CD4-positive, CD25-positive, alpha-beta regulatory T cell (primary cell): ENCODE measurements at regions not wholly inside any gene's neighbourhood (a gene's known extent, or its start where the extent isn't known, plus 50 kb on each side); places are given as distances from the start of the nearest gene placed in this dataset.
A peak's percentile ranks its signal among the peaks of the same experiment; 100 is the strongest.
"Not testable (repeated sequence)": the region's sequence is repeated elsewhere in the genome, so short reads cannot be mapped to it uniquely, and the experiment has no call there.

Experiments used
- ATAC-seq, 2 donors: fragments of 150-1000 bp; cut with Tn5 transposase; one replicate each; pipeline ENCODE4 v1.10.0; 2021; ENCODE audit warnings: low read depth in 2 of 2, moderate number of reproducible peaks in 2 of 2, moderate library complexity in 1 of 2
- DNase-seq, 3 donors: peaks; one replicate each; pipeline versions ENCODE4 v3.0.0 to v3.0.0-alpha.2; 2012 to 2022; ENCODE audit warnings: mixed read lengths in 1 of 3
- H3K27ac ChIP-seq: one replicate; pipeline ENCODE4 v1.7.0; 2013; ENCODE audit warnings: mild to moderate bottlenecking, low read length; ENCODE audit not compliant: insufficient read depth, poor library complexity, severe bottlenecking
- H3K27me3 ChIP-seq: one replicate; pipeline ENCODE4 v1.7.0; 2013; ENCODE audit warnings: low read length; ENCODE audit not compliant: control insufficient read depth, insufficient read depth
- H3K36me3 ChIP-seq: one replicate; pipeline ENCODE4 v1.7.0; 2013; ENCODE audit warnings: mild to moderate bottlenecking, low read length, moderate library complexity; ENCODE audit not compliant: control insufficient read depth, insufficient read depth
- H3K4me1 ChIP-seq: 2 replicates; pipeline ENCODE4 v1.7.0; 2013; ENCODE audit warnings: mild to moderate bottlenecking, low read length; ENCODE audit not compliant: insufficient read depth, control insufficient read depth, poor library complexity, severe bottlenecking
- H3K4me3 ChIP-seq: one replicate; pipeline ENCODE4 v1.7.0; 2013; ENCODE audit warnings: low read depth, mild to moderate bottlenecking, low read length, moderate library complexity
- H3K9me3 ChIP-seq, 2 experiments: 1 replicate in 1 of 2; 2 replicates in 1 of 2; pipeline ENCODE4 v1.7.0; 2013; ENCODE audit warnings: low read length in 2 of 2, mild to moderate bottlenecking in 1 of 2, moderate library complexity in 1 of 2; ENCODE audit not compliant: control insufficient read depth in 2 of 2
- H3K27ac Mint-ChIP-seq, 3 donors: one replicate each; pipeline ENCODE4 v1.8.0; 2020 to 2022; ENCODE audit warnings: mild to moderate bottlenecking in 3 of 3, mixed read lengths in 3 of 3, moderate library complexity in 2 of 3
- H3K27me3 Mint-ChIP-seq: one replicate; pipeline ENCODE4 v1.8.0; 2022; ENCODE audit warnings: mild to moderate bottlenecking, mixed read lengths
- H3K36me3 Mint-ChIP-seq: one replicate; pipeline ENCODE4 v1.8.0; 2020; ENCODE audit warnings: mixed read lengths
- H3K4me1 Mint-ChIP-seq, 4 donors: one replicate each; pipeline ENCODE4 v1.8.0; 2020 to 2022; ENCODE audit warnings: mixed read lengths in 4 of 4, mild to moderate bottlenecking in 1 of 4
- H3K4me3 Mint-ChIP-seq, 4 donors: one replicate each; pipeline ENCODE4 v1.8.0; 2020 to 2022; ENCODE audit warnings: mild to moderate bottlenecking in 4 of 4, mixed read lengths in 4 of 4, moderate library complexity in 3 of 4
- H3K9me3 Mint-ChIP-seq, 7 donors: one replicate each; pipeline ENCODE4 v1.8.0; 2020 to 2022; ENCODE audit warnings: mixed read lengths in 7 of 7, mild to moderate bottlenecking in 3 of 7, moderate library complexity in 2 of 7

DNA sequence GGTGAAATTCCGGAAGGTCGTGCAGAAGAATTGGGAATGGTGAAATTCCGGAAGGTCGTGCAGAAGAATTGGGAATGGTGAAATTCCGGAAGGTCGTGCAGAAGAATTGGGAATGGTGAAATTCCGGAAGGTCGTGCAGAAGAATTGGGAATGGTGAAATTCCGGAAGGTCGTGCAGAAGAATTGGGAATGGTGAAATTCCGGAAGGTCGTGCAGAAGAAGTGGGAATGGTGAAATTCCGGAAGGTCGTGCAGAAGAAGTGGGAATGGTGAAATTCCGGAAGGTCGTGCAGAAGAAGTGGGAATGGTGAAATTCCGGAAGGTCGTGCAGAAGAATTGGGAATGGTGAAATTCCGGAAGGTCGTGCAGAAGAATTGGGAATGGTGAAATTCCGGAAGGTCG lies 154.4 kb downstream of the C16orf95 start:
- not testable (repeated sequence) for H3K4me1 ChIP-seq, DNase-seq, H3K36me3 Mint-ChIP-seq, H3K4me3 Mint-ChIP-seq, H3K4me1 Mint-ChIP-seq, H3K9me3 Mint-ChIP-seq, ATAC-seq, H3K27me3 Mint-ChIP-seq, H3K36me3 ChIP-seq, H3K27ac ChIP-seq, H3K9me3 ChIP-seq, H3K27me3 ChIP-seq, H3K4me3 ChIP-seq
- peak overlapping the region in 1 of 3 donors; percentile 41 for H3K27ac Mint-ChIP-seq

- DNase-seq: peak in 1 of 3 donors; percentile 29
- Mint-ChIP-seq H3K4me1 (peaks cover 0 to 5% (median 1%) of the 10 kb centered on the region in 4 donors), H3K4me3 (no peak overlapping the region), H3K27ac (no peak overlapping the region), H3K27me3 (peaks cover 7% of the 10 kb centered on the region), H3K9me3 (peaks cover 0 to 8% (median 5%) of the 10 kb centered on the region in 7 donors), H3K36me3 (no peaks in the 10 kb centered on the region)
- no peaks in the 10 kb centered on the region for H3K36me3 ChIP-seq
- ATAC-seq: no peak
- no peaks in the 10 kb centered on the region for H3K4me1 ChIP-seq
- H3K9me3 ChIP-seq: no peaks in the 10 kb centered on the region
- no peak overlapping the region for H3K27ac ChIP-seq
- H3K4me3 ChIP-seq: no peak overlapping the region
- H3K27me3 ChIP-seq: no peaks in the 10 kb centered on the region
These were observed 153.6 kb downstream of the C16orf95 start for GRCh38 chr16:87163637-87164036.

- ATAC-seq (no peak), DNase-seq (no peak)
- Mint-ChIP-seq H3K27ac (no peak overlapping the region), H3K36me3 (no peaks in the 10 kb centered on the region), H3K9me3 (peaks cover 0 to 8% (median 5%) of the 10 kb centered on the region in 7 donors), H3K27me3 (peaks cover 7% of the 10 kb centered on the region), H3K4me3 (no peak overlapping the region), H3K4me1 (peaks cover 0 to 5% (median 1%) of the 10 kb centered on the region in 4 donors)
- no peaks in the 10 kb centered on the region for H3K9me3 ChIP-seq
- no peaks in the 10 kb centered on the region for H3K4me1 ChIP-seq
- no peak overlapping the region for H3K4me3 ChIP-seq
- no peaks in the 10 kb centered on the region for H3K36me3 ChIP-seq
- H3K27ac ChIP-seq: no peak overlapping the region
- no peaks in the 10 kb centered on the region for H3K27me3 ChIP-seq
These were observed 152.0 kb downstream of the C16orf95 start for GRCh38 chr16:87165151-87165550.

DNA sequence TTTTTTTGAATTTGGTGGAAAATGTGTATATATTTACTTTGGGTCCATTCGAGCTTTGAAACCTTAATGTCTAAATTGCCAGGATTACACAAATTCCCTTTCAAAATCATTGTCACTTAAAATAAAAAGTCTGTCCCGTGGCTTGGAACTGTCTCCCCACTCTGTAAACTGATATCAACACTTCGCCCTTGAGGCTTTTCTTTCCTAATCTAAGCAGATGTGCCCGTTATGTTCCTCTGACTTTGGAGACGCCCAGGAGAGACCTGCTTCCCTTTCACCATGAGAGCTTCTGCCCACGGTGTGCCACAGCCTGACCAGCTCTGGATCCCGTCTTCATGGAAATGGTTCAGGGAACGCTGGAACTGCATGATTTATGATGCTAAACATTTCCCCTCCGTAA lies 151.3 kb downstream of the C16orf95 start:
- Mint-ChIP-seq H3K27me3 (peaks cover 7% of the 10 kb centered on the region), H3K4me1 (peaks cover 0 to 5% (median 1%) of the 10 kb centered on the region in 4 donors), H3K27ac (no peak overlapping the region), H3K9me3 (peaks cover 1 to 8% (median 5%) of the 10 kb centered on the region in 7 donors), H3K36me3 (no peaks in the 10 kb centered on the region), H3K4me3 (no peak overlapping the region)
- H3K9me3 ChIP-seq: no peaks in the 10 kb centered on the region
- DNase-seq (no peak), ATAC-seq (no peak)
- no peaks in the 10 kb centered on the region for H3K4me1 ChIP-seq
- no peak overlapping the region for H3K27ac ChIP-seq
- no peaks in the 10 kb centered on the region for H3K36me3 ChIP-seq
- no peaks in the 10 kb centered on the region for H3K27me3 ChIP-seq
- H3K4me3 ChIP-seq: no peak overlapping the region

DNA sequence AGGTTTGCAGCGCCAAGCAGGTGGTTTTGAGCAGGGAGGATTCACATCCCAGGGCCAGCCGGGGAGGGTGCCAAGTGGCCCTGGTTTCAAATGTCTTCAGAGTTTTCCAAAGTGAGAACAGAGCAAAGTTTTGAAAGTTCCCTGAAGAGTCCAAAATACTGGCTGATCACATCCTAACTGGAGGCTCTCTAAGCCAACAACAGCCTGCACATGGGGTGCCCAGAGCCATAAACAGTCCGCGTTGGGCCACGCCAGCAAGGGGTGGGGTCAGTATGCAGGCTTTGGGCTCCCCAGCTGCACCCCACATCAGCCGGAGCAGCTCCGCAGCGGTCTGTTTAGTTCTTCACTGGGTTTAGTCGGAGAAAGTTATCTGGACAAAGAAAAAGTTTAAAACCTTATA lies 150.9 kb downstream of the C16orf95 start:
- Histone ChIP-seq H3K27me3 (no peaks in the 10 kb centered on the region), H3K36me3 (no peaks in the 10 kb centered on the region), H3K4me1 (no peaks in the 10 kb centered on the region), H3K4me3 (no peak overlapping the region), H3K9me3 (no peaks in the 10 kb centered on the region), H3K27ac (no peak overlapping the region)
- ATAC-seq (no peak), DNase-seq (no peak)
- Mint-ChIP-seq H3K36me3 (no peaks in the 10 kb centered on the region), H3K4me3 (no peak overlapping the region), H3K27me3 (peaks cover 4% of the 10 kb centered on the region), H3K9me3 (peaks cover under 1 to 8% (median 4%) of the 10 kb centered on the region in 7 donors), H3K27ac (no peak overlapping the region), H3K4me1 (peaks cover 0 to 5% (median 1%) of the 10 kb centered on the region in 4 donors)

GRCh38 chr16:87166934-87167333 lies 150.3 kb downstream of the C16orf95 start:
- Mint-ChIP-seq H3K27ac (no peak overlapping the region), H3K27me3 (peaks cover 4% of the 10 kb centered on the region), H3K4me1 (peaks cover 0 to 5% (median 1%) of the 10 kb centered on the region in 4 donors), H3K4me3 (no peak overlapping the region), H3K36me3 (no peaks in the 10 kb centered on the region), H3K9me3 (peaks cover 0 to 8% (median 5%) of the 10 kb centered on the region in 7 donors)
- no peaks in the 10 kb centered on the region for H3K36me3 ChIP-seq
- DNase-seq (no peak), ATAC-seq (no peak)
- no peaks in the 10 kb centered on the region for H3K4me1 ChIP-seq
- H3K27me3 ChIP-seq: no peaks in the 10 kb centered on the region
- H3K9me3 ChIP-seq: no peaks in the 10 kb centered on the region
- no peak overlapping the region for H3K4me3 ChIP-seq
- H3K27ac ChIP-seq: no peak overlapping the region

DNA sequence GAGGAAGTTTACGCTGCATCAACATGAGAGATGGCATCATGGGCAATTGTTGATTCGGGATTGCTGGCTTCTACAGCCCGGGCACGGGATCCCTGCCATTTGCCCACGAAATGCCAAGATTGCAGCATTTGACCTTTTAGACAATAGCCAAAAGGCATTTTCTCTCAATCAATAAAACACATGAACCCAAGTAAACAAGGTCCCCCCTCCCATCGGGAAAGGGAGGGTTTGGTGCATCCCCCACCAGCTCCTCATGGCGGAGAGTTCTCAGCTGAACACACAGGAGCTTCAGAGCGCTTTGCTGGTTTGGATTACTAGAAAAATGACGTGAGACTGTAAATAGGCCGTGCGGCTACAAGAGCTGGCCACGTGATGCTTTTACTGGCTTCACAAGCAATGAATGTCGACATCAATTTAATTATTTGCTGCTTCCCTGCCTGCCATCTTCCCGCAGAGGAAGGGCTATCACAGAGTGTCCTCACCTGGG lies 147.6 kb downstream of the C16orf95 start:
- no peaks in the 10 kb centered on the region for H3K27me3 Mint-ChIP-seq
- H3K36me3 Mint-ChIP-seq: no peaks in the 10 kb centered on the region
- Histone ChIP-seq H3K4me1 (no peaks in the 10 kb centered on the region), H3K4me3 (no peak overlapping the region), H3K36me3 (no peaks in the 10 kb centered on the region), H3K27ac (no peak overlapping the region), H3K9me3 (no peaks in the 10 kb centered on the region), H3K27me3 (no peaks in the 10 kb centered on the region)
- no peak overlapping the region for H3K4me3 Mint-ChIP-seq
- H3K4me1 Mint-ChIP-seq: no peaks in the 10 kb centered on the region
- ATAC-seq (no peak), DNase-seq (no peak)
- peaks cover 0 to 6% (median 5%) of the 10 kb centered on the region in 7 donors for H3K9me3 Mint-ChIP-seq
- no peak overlapping the region for H3K27ac Mint-ChIP-seq

- Histone ChIP-seq H3K4me1 (no peaks in the 10 kb centered on the region), H3K27ac (no peak overlapping the region), H3K36me3 (no peaks in the 10 kb centered on the region), H3K4me3 (no peak overlapping the region), H3K9me3 (no peaks in the 10 kb centered on the region), H3K27me3 (no peaks in the 10 kb centered on the region)
- no peak overlapping the region for H3K4me3 Mint-ChIP-seq
- peaks cover 0 to 6% (median 5%) of the 10 kb centered on the region in 7 donors for H3K9me3 Mint-ChIP-seq
- DNase-seq (no peak), ATAC-seq (no peak)
- no peaks in the 10 kb centered on the region for H3K4me1 Mint-ChIP-seq
- H3K27me3 Mint-ChIP-seq: no peaks in the 10 kb centered on the region
- no peaks in the 10 kb centered on the region for H3K36me3 Mint-ChIP-seq
- no peak overlapping the region for H3K27ac Mint-ChIP-seq
These were observed 146.9 kb downstream of the C16orf95 start for GRCh38 chr16:87170310-87170709.
